H1 (cell line): ENCODE measurements at regions not wholly inside any gene's neighbourhood (a gene's known extent, or its start where the extent isn't known, plus 50 kb on each side); places are given as distances from the start of the nearest gene placed in this dataset.

Experiments
- CTCF ChIA-PET: fragments of 300-600 bp; sonication (Branson Sonifier 250); formaldehyde crosslinking; loops from one replicate; lab custom pipeline; 2021; ENCODE audit not compliant: partially characterized antibody; lab: Charles Lee
- POLR2A ChIA-PET: fragments of 300-600 bp; sonication (Branson Sonifier 250); formaldehyde crosslinking; loops from one replicate; lab custom pipeline; 2021; ENCODE audit warnings: inconsistent platforms; ENCODE audit not compliant: partially characterized antibody; lab: Charles Lee
- DNase-seq, 2 experiments: peaks; one replicate each; pipeline versions ENCODE4 v3.0.0 to v3.0.0-alpha.2; 2010 to 2022; ENCODE audit warnings: low spot score in 2 of 2, low read depth in 1 of 2, mixed read lengths in 1 of 2
- FAIRE-seq: peaks from 2 replicates; lab custom pipeline; 2011; peaks lifted over from hg19 to GRCh38; lab: Jason Lieb, UNC
- H2AFZ ChIP-seq: 2 replicates; pipeline ENCODE4 v1.8.1; 2012; ENCODE audit warnings: low read length, inconsistent platforms
- H2AK5ac ChIP-seq: 2 replicates; pipeline ENCODE4 v1.6.1; 2013; ENCODE audit warnings: low read depth, low read length
- H2BK120ac ChIP-seq: replicated peaks from 2 replicates; pipeline ENCODE3; 2013; ENCODE audit warnings: low read depth, low read length, inconsistent platforms
- H2BK12ac ChIP-seq: 2 replicates; pipeline ENCODE4 v1.6.1; 2013; ENCODE audit warnings: low read depth, low read length
- H2BK15ac ChIP-seq: 2 replicates; pipeline ENCODE4 v1.6.1; 2013; ENCODE audit warnings: low read length
- H2BK20ac ChIP-seq: 2 replicates; pipeline ENCODE4 v1.6.1; 2013; ENCODE audit warnings: low read length
- H2BK5ac ChIP-seq: 2 replicates; pipeline ENCODE4 v1.6.1; 2013; ENCODE audit warnings: low read depth, low read length
- H3K14ac ChIP-seq: 2 replicates; pipeline ENCODE4 v1.6.1; 2013; ENCODE audit warnings: inconsistent platforms; ENCODE audit not compliant: insufficient read length
- H3K18ac ChIP-seq: 2 replicates; pipeline ENCODE4 v1.6.1; 2013; ENCODE audit warnings: low read length; ENCODE audit errors: extremely low read depth
- H3K23ac ChIP-seq: 2 replicates; pipeline ENCODE4 v1.6.1; 2013; ENCODE audit warnings: inconsistent platforms; ENCODE audit not compliant: insufficient read length
- H3K23me2 ChIP-seq: 2 replicates; pipeline ENCODE4 v1.6.1; 2013; ENCODE audit warnings: low read depth, low read length
- H3K27ac ChIP-seq: 2 replicates; pipeline ENCODE4 v1.6.1; 2011; ENCODE audit warnings: low read depth, low read length, inconsistent platforms
- H3K27me3 ChIP-seq, 4 experiments: replicated peaks in 1 of 4; 1 replicate in 1 of 4; 2 replicates in 3 of 4; pipeline versions ENCODE4 v1.6.1 to v1.8.1; 2011 to 2013; ENCODE audit warnings: low read length in 3 of 4, mild to moderate bottlenecking in 3 of 4, inconsistent platforms in 2 of 4, mixed read lengths in 2 of 4, moderate library complexity in 1 of 4; ENCODE audit not compliant: control insufficient read depth in 3 of 4, insufficient read depth in 3 of 4; ENCODE audit errors: extremely low read depth in 1 of 4
- H3K36me3 ChIP-seq, 4 experiments: 2 replicates each; pipeline versions ENCODE4 v1.6.1 to v1.8.1; 2011 to 2013; ENCODE audit warnings: mild to moderate bottlenecking in 4 of 4, low read length in 3 of 4, moderate library complexity in 2 of 4, control low read depth in 1 of 4, inconsistent platforms in 1 of 4; ENCODE audit not compliant: insufficient read depth in 4 of 4, control insufficient read depth in 2 of 4
- H3K4ac ChIP-seq: replicated peaks from 2 replicates; pipeline ENCODE3; 2013; ENCODE audit warnings: low read length, low read depth, mixed read lengths, inconsistent platforms; ENCODE audit not compliant: insufficient read length
- H3K4me1 ChIP-seq, 4 experiments: replicated peaks in 1 of 4; 1 replicate in 1 of 4; 2 replicates in 3 of 4; pipeline versions ENCODE4 v1.6.1 to v1.8.1; 2011 to 2013; ENCODE audit warnings: low read length in 3 of 4, inconsistent platforms in 2 of 4, mixed read lengths in 1 of 4; ENCODE audit not compliant: insufficient read depth in 4 of 4, control insufficient read depth in 3 of 4
- H3K4me2 ChIP-seq, 2 experiments: 2 replicates each; pipeline versions ENCODE4 v1.6.1 to v1.8.1; 2011 to 2013; ENCODE audit warnings: low read depth in 2 of 2, low read length in 2 of 2, control low read depth in 1 of 2, inconsistent platforms in 1 of 2, mild to moderate bottlenecking in 1 of 2; ENCODE audit not compliant: insufficient read depth in 1 of 2
- H3K4me3 ChIP-seq, 4 experiments: fragments of 200-600, 300-600 bp in 1 of 4; sonication (generic), shearing (Covaris generic), sonication (Bioruptor Twin) in 1 of 4; 2 replicates each; pipeline versions ENCODE4 v1.5.1 to v1.8.1; 2011 to 2016; ENCODE audit warnings: low read length in 4 of 4, low read depth in 3 of 4, control low read depth in 2 of 4, inconsistent platforms in 2 of 4, mild to moderate bottlenecking in 2 of 4, mixed read lengths in 1 of 4, moderate library complexity in 1 of 4; ENCODE audit not compliant: insufficient read depth in 2 of 4; ENCODE audit errors: extremely low read depth in 1 of 4
- H3K56ac ChIP-seq: replicated peaks from 2 replicates; pipeline ENCODE3; 2013; ENCODE audit warnings: low read depth, mild to moderate bottlenecking, mixed read lengths, low read length, inconsistent platforms; ENCODE audit not compliant: insufficient read length
- H3K79me1 ChIP-seq: 2 replicates; pipeline ENCODE4 v1.6.1; 2013; ENCODE audit warnings: low read depth, low read length, control low read depth
- H3K79me2 ChIP-seq, 2 experiments: 2 replicates each; pipeline versions ENCODE4 v1.6.1 to v1.8.1; 2012 to 2013; ENCODE audit warnings: low read length in 2 of 2, mild to moderate bottlenecking in 2 of 2, inconsistent platforms in 1 of 2; ENCODE audit not compliant: insufficient read depth in 2 of 2, control insufficient read depth in 1 of 2
- H3K9ac ChIP-seq, 4 experiments: replicated peaks in 1 of 4; 1 replicate in 1 of 4; 2 replicates in 3 of 4; pipeline versions ENCODE4 v1.6.1 to v1.8.1; 2011 to 2013; ENCODE audit warnings: low read depth in 3 of 4, low read length in 3 of 4, control low read depth in 2 of 4, mild to moderate bottlenecking in 2 of 4, moderate library complexity in 2 of 4, inconsistent platforms in 1 of 4; ENCODE audit errors: extremely low read depth in 1 of 4
- H3K9me3 ChIP-seq, 2 experiments: 2 replicates each; pipeline versions ENCODE4 v1.6.1 to v1.8.1; 2012 to 2013; ENCODE audit warnings: mild to moderate bottlenecking in 2 of 2, moderate library complexity in 2 of 2, control low read depth in 1 of 2, inconsistent platforms in 1 of 2, low read depth in 1 of 2, low read length in 1 of 2, mixed read lengths in 1 of 2; ENCODE audit not compliant: insufficient read depth in 2 of 2
- H4K20me1 ChIP-seq, 2 experiments: replicated peaks in 1 of 2; 2 replicates each; pipeline versions ENCODE3 to v1.8.1; 2011 to 2013; ENCODE audit warnings: inconsistent platforms in 2 of 2, low read length in 2 of 2, mild to moderate bottlenecking in 1 of 2; ENCODE audit not compliant: insufficient read depth in 2 of 2, control insufficient read depth in 1 of 2
- H4K5ac ChIP-seq: 2 replicates; pipeline ENCODE4 v1.6.1; 2013; ENCODE audit warnings: low read length, low read depth, mixed read lengths, inconsistent platforms; ENCODE audit not compliant: insufficient read length
- H4K8ac ChIP-seq: 2 replicates; pipeline ENCODE4 v1.8.0; 2013; ENCODE audit warnings: mild to moderate bottlenecking, moderate library complexity, low read length, inconsistent platforms; ENCODE audit not compliant: insufficient read depth; ENCODE audit errors: extremely low read depth
- H4K91ac ChIP-seq: replicated peaks from 2 replicates; pipeline ENCODE3; 2013; ENCODE audit warnings: low read length, mixed read lengths, inconsistent platforms; ENCODE audit not compliant: insufficient read length
- GTF2F1 ChIP-seq: IDR thresholded peaks from 2 replicates; pipeline ENCODE4 v1.6.1; 2012; ENCODE audit warnings: low read depth, low read length, improper control_type of control experiment, borderline replicate concordance
- RNF2 ChIP-seq: fragments of 200-900, 300-1000 bp; sonication (generic); IDR thresholded peaks from 2 replicates; pipeline ENCODE4 v1.7.1; 2016; ENCODE audit warnings: borderline replicate concordance, low read depth, mild to moderate bottlenecking, antibody characterized with exemption, low read length; ENCODE audit not compliant: poor library complexity, severe bottlenecking; ENCODE audit errors: missing control alignments
- SIX5 ChIP-seq: IDR thresholded peaks from 2 replicates; pipeline ENCODE4 v1.6.1; 2011; ENCODE audit warnings: mild to moderate bottlenecking, low read depth, low read length
- WGBS, 2 experiments: shearing (Covaris generic) in 1 of 2; methylation state at CpG; one replicate each; pipeline versions ENCODE4 v1.1.6 to v1.1.7; 2013 to 2015; ENCODE audit warnings: low lambda C conversion rate in 2 of 2, mixed read lengths in 2 of 2, inconsistent platforms in 1 of 2, low coverage in 1 of 2, missing lambda C conversion rate in 1 of 2; ENCODE audit not compliant: insufficient replicate concordance in 2 of 2, insufficient coverage in 1 of 2, insufficient read length in 1 of 2; ENCODE audit errors: extremely low coverage in 1 of 2, missing lambda C conversion rate in 1 of 2; 5-methylcytosine and 5-hydroxymethylcytosine counted together

GRCh38 chr1:102435483-102435882 is 438.8 kb upstream of the OLFM3 start:
- no peaks in the 10 kb centered on the region for H3K23me2 ChIP-seq
- no peak overlapping the region for H2BK120ac ChIP-seq
- H2AK5ac ChIP-seq: no peak overlapping the region
- no peak overlapping the region for H4K5ac ChIP-seq
- H2BK15ac ChIP-seq: no peak overlapping the region
- H3K79me2 ChIP-seq: no peaks in the 10 kb centered on the region
- no peaks in the 10 kb centered on the region for H3K79me1 ChIP-seq
- H3K14ac ChIP-seq: no peak overlapping the region
- no peak overlapping the region for H3K4me2 ChIP-seq
- no peak overlapping the region for H4K91ac ChIP-seq
- CTCF ChIA-PET: interaction anchor here (1.0 to 3.0 kb wide), 8 partner anchors 10 to 784 kb away, joined by 3 to 7 read pairs (median 3); no protein-coding TSS in a partner anchor
- H3K56ac ChIP-seq: no peak overlapping the region
- no peak overlapping the region for H3K4me3 ChIP-seq
- no peaks in the 10 kb centered on the region for H4K20me1 ChIP-seq
- DNase-seq: no peak
- no peaks in the 10 kb centered on the region for H3K9me3 ChIP-seq
- H3K27me3 ChIP-seq: no peaks in the 10 kb centered on the region
- no peak overlapping the region for H3K23ac ChIP-seq
- H3K4me1 ChIP-seq: no peaks in the 10 kb centered on the region
- no peak overlapping the region for H2BK12ac ChIP-seq
- no peak overlapping the region for H2AFZ ChIP-seq
- no peak overlapping the region for H4K8ac ChIP-seq
- H3K9ac ChIP-seq: no peak overlapping the region
- WGBS, 2 experiments: 85% methylated on average over 2 of the region's 2 CpGs; no CpG with 5 or more reads in 1 of the 2 experiments
- H3K27ac ChIP-seq: no peak overlapping the region
- no peak overlapping the region for H2BK20ac ChIP-seq
- no peak overlapping the region for H3K18ac ChIP-seq
- no peak overlapping the region for H3K4ac ChIP-seq
- POLR2A ChIA-PET: no interaction called here
- no peak overlapping the region for H2BK5ac ChIP-seq
- FAIRE-seq: no peak
- H3K36me3 ChIP-seq: no peaks in the 10 kb centered on the region
- TF ChIP-seq SIX5 (no peak), RNF2 (no peak), GTF2F1 (no peak)
